Transverse colon (tissue), 3 donors: ENCODE measurements at regions not wholly inside any gene's neighbourhood (a gene's known extent, or its start where the extent isn't known, plus 50 kb on each side); places are given as distances from the start of the nearest gene placed in this dataset.

ENCODE experiments used
- POLR2A ChIP-seq: fragments of 450-650 bp; IDR thresholded peaks from one replicate; pipeline ENCODE4 v1.6.1; 2016; ENCODE audit warnings: antibody characterized with exemption, mild to moderate bottlenecking, moderate library complexity
- TF ChIP-seq, protein P1 (sequence below), 5 experiments: fragments of 200-600 bp in 3 of 5; fragments of 450-650 bp in 2 of 5; sonication (generic) in 3 of 5; IDR thresholded peaks; 1 replicate in 2 of 5; 2 replicates in 3 of 5; pipeline ENCODE4 v1.5.1; 2016 to 2017; ENCODE audit warnings: antibody characterized with exemption in 5 of 5, inconsistent platforms in 3 of 5, mild to moderate bottlenecking in 2 of 5, moderate library complexity in 1 of 5

DNA sequence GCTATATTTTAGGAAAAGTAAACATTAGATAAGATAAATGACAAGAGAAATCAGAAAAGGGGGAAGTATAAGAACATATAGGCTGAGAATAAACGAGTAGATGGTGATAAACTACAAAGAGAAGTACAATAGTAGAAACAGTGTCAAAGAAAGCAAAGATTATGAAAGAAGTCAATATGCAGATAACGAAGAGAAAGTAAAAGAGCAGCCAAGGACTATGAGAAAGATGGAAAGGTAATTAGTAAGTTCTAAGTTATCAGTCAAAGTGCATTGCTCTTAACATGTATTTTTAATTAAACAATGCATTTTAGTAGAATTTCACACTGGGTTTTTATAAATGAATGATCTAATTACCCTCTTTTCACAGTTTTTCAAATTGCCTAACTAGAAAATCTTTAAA lies 1801.3 kb upstream of the PCDH10 start:
- TF ChIP-seq POLR2A: no peak
- TF ChIP-seq, protein P1, sequence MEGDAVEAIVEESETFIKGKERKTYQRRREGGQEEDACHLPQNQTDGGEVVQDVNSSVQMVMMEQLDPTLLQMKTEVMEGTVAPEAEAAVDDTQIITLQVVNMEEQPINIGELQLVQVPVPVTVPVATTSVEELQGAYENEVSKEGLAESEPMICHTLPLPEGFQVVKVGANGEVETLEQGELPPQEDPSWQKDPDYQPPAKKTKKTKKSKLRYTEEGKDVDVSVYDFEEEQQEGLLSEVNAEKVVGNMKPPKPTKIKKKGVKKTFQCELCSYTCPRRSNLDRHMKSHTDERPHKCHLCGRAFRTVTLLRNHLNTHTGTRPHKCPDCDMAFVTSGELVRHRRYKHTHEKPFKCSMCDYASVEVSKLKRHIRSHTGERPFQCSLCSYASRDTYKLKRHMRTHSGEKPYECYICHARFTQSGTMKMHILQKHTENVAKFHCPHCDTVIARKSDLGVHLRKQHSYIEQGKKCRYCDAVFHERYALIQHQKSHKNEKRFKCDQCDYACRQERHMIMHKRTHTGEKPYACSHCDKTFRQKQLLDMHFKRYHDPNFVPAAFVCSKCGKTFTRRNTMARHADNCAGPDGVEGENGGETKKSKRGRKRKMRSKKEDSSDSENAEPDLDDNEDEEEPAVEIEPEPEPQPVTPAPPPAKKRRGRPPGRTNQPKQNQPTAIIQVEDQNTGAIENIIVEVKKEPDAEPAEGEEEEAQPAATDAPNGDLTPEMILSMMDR (IDR thresholded peaks at IDR 0.05): no peak
